Loucy (cell line): ENCODE measurements at regions not wholly inside any gene's neighbourhood (a gene's known extent, or its start where the extent isn't known, plus 50 kb on each side); places are given as distances from the start of the nearest gene placed in this dataset.

Experiments
- CTCF ChIP-seq: fragments of 200-600 bp; sonication (generic); conservative IDR thresholded peaks from 2 replicates; pipeline ENCODE4 v1.5.1; 2014; ENCODE audit warnings: mild to moderate bottlenecking, antibody characterized with exemption, low read length
- EZH2phosphoT487 ChIP-seq: fragments of 200-600 bp; IDR thresholded peaks from 2 replicates; pipeline ENCODE4 v1.6.1; 2018; ENCODE audit warnings: antibody characterized with exemption, mild to moderate bottlenecking, moderate library complexity, borderline replicate concordance

DNA sequence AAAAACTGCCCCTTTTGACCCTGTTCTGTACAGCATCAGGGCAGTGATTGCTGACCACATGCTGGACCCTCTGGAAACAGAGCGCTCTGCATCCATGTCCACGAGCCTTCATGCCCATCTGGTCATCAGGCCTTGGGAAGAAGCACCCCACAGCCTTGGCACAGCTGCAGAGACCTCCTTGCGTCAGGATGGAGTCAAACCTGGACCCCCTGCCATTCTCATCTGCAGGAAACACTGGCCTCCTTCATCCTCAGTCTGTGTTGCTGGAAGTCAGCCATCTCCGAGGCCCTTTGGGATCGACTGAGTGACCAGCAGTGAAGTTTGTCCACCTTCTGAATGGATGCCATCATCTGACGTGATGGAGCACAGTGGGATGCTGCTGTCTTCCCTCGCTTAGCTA lies 2138.3 kb upstream of the DEFB115 start:
- TF ChIP-seq CTCF: no peak
- no peak for TF ChIP-seq EZH2phosphoT487
